Right forelimb (tissue), 1 donor: ENCODE measurements at regions not wholly inside any gene's neighbourhood (a gene's known extent, or its start where the extent isn't known, plus 50 kb on each side); places are given as distances from the start of the nearest gene placed in this dataset.

ENCODE experiments used
- DNase-seq: peaks from one replicate; pipeline ENCODE4 v3.0.0-alpha.2; 2018

DNA sequence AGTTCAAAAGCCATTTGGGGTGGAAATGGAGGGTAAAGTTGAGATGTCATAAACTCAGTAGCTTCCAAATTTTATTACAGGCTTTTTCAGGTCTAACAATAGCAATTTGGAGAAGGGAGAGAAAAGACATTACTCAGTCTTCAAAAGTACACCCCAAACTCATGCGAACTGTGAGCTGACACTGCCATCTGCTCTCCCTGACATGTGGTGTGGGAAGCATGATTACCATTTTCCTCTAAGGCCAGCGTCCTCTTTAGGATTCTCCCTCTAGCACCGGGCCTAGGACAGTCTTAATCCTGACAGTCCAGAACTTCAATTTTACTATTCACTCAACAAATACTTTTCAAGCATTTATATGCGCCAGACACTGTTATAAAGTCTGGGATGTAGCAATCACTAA, 536.0 kb upstream of the JARID2 start:
- no peak for DNase-seq

DNA sequence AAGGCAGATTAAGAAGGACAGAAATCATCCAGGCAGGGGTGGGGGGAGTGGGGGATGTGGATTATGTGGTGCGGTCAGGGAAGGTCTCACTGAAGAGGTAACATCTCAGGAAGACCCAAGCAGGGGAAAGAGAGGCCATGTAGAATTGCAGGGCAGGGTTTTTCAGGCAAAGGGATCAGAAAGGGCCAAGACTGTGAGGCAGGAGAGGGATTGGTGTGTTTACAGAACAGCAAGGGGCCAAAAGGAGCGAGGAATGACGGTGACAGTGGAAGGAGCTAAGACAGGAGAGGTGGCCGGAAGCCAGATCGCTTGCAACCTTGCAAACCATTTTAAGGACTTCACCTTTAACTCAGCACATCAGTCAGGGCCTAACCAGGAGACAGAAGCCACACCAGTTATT, 535.4 kb upstream of the JARID2 start:
- DNase-seq: no peak

DNA sequence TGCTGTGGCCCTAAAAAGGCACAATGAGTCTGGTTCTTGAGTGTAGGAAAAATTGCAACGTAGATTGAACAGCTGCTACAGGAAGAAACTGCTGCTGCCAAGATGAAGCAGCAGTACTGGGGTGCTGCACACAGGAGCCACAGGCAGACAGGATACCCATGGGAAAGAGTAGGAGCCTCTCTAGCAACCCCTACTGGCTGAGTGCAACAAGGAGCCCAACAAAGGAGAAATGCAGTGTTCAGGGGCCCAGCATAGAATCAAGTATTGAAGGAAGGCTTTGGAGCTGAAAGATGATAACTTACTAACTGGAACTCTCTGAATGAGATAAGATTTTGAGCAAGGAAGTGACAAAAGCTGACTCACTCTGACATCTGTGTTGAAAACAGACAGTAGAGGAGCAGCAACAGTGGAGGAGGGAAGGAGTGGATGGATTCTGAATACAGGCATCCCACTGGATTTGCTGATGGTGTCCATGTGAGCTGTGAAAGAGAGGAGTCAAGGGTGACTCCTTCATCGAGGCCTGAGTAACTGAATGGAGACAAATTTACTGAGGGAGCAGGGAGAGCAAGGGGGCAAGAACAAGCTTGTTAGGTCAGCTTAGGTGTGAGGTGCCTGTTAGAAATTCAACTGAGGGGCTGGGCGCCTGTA, 534.7 kb upstream of the JARID2 start:
- no peak for DNase-seq

DNA sequence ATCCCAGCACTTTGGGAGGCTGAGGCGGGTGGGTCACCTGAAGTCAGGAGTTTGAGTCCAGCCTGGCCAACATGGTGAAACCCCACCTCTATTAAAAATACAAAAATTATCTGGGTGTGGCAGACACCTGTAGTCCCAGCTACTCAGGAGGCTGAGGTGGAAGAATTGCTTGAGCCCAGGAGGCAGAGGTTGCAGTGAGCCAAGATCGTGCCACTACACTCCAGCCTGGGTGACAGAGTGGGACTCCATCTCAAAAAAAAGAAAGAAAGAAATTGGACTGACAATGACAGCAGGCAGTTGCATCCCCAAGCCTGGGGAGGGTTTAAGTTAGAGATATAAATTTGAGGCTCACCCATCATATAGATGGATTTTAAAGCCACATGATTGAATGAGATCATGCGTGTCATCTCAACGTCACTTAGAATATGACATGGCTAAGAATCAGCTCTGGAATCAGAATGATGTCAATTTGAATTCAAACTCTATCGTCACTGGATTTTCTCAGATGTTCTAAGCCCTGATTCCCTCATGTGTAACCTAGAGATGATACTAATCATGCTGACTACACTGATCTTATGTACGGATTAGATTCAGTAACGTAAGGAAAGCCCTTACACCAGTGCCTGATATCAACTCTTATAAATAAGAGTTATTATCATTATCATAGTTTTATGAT, 534.0 kb upstream of the JARID2 start:
- no peak for DNase-seq

DNA sequence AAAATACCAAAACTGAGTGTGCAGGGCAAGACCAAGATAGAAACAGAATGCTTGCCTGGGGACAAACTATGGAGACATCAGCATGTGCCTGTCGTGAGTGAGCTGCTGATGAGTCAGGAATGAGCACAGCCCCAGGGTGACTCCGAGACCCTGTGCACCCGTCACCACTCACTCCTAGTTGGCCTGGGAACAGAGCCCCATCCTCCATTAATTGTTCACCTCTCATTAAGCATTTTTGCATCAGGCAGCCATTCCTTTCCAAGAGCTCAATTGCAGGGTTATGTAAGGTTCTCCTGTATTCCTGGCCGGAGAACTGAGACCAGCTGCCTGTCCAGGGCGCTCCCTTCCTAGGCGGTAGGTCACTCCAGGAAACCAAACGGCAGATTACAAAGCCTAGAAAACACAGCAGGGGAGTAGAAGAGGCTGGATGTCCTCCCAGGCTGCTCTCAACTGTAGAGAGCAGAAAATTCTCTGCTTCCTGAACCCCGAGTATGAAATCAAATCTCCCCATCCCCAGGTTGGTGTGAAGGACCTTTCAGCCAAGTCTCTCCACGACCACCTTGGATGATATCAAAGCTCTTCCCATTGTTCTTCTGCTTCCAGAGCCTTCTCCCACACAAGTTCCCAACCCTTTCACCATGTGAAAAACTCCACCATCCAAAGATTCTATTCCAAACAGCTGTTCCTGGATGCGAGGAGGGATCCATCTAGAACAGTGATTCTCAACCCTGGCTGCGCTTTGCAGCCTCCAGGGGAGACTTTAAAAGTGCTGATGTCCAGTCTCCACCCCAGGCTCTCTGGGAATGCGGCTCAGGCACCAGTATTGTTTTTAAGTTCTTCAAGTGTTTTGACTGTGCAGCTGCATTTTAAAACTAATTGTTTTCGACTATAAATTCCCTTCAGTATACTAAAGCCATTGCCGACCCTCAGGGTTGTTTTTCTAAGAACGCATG, 532.6 kb upstream of the JARID2 start:
- DNase-seq: no peak

DNA sequence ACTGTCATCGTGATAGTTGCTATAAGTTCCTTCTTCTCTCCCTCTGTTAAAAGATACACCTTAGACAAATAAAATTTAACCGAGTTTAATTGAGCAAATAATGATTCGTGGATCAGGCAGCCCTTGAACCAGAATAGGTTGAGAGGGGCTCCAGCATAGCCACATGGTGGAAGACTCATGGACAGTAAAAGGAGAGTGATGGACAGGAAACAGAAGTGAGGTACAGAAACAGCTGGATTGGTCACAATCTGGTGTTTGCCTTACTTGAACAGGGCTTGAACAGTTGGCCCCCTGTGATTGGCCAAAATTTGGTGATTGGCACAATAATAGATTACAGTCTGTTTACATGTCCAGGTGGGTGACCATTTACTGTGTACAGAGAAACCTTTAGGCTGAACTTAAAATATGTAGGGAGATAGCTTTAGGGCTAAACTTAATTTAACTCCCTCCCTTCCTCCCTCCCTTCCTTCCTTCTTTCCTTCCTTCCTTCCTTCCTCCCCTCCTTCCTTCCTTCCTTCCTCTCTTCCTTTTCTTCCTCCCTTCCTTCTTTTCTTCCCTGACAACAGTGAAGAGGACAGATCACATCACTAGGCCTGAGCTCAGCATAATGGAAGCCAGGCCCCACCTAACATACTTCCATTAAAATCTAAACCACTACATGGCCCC, 531.8 kb upstream of the JARID2 start:
- DNase-seq: no peak

DNA sequence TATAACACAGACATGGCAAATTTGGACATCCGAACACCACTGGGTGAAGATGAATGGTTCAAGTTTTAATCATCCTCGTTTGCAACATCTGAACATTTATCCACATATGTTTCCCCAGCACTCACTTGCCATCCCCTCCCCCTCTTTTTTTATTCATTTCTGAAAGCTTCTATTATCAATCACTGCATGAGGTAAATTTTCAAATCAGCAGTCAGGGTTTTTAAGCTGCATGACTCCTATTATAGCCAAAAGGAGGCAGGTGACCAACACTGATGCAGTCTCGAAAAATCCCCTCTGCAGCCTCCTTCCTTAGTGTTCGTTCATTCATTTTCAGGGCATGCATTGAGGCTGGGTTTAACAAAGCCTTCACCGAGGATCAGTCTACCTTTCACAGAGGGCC, 530.8 kb upstream of the JARID2 start:
- DNase-seq: no peak

DNA sequence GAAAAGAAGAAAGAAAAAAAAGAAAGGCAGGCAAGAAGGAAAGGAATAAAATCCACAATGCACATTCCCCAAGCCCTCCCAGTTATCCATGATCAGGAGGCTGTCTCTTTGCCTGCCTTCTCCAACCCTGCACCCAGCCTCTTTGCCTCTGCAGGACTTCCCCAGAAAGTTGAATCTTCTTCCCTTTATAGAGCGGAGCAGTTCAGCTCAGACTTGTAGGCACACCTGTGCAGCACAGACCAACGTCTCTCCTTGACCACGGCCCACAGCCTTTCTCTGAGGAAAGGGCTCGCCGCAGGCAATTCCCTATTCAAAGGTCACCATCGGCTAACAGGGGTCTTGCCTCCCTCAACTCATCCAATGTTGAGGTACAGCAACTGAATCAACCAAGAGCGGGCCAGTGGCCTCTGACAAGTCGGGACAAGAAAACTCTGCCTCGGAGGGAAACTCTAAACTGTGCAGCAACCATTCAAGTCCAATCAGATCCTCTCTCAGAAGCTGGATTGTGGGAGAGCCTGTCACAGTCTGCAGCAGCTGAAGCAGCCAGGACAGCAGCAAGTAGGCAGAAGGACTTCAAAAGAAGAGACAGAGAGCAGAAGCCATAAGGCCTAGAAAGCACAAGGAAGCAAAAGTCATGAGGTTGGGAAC, 529.2 kb upstream of the JARID2 start:
- no peak for DNase-seq

DNA sequence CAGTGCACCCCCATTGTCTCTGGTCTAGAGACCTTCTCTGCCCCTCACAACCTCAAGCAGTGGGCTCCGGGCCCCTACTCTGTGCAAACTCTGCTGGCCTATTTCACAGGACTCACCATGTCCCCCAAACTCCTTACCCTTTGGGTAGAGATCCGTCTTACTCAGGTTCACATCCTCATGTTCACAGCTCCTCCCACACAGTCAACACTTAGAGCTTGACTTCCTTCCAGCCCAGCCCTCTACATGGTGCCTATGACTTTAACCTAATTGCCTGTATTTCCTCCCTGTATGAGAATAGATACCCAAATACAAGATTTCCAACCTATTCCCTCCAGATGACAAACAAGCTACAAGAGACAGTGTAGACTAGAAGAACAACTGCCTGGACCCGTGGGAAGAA, 528.6 kb upstream of the JARID2 start:
- DNase-seq: no peak

DNA sequence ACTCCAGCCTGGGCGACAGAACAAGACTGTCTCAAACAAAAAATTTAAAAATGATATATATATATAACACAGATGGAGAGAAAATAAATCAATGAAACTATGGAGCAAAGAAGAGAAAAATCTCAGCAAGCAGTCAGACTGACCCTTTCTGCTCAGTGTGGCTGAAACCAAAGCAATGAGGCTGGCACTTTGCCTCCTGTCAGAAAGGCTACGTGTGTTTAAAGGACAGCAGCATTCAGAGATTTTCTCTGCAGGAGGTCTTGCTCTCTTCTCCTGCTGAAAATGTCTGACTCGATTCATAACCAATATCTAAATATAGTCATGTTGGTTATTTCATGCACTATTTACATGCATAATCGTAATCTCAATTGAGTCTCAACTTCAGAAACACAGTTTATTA, 527.0 kb upstream of the JARID2 start:
- DNase-seq: no peak

DNA sequence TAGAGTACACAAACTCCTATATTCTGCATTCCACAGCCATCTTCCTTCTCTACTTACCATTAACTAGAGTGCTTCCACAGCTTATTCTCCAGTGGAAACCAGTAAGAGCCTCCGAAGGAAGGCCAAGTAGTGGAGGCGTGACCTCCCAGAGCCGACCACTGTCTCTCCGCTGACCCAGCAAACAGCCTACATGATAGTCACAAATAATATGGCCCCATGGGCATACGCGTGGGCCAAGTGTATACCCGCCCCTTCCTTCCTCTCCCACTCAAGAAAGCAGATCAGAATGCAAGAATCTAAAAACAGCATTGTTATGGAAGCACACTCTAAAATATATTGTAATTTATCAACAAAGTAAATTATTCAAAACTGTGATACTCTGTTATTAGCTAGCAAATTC, 526.6 kb upstream of the JARID2 start:
- DNase-seq: no peak

DNA sequence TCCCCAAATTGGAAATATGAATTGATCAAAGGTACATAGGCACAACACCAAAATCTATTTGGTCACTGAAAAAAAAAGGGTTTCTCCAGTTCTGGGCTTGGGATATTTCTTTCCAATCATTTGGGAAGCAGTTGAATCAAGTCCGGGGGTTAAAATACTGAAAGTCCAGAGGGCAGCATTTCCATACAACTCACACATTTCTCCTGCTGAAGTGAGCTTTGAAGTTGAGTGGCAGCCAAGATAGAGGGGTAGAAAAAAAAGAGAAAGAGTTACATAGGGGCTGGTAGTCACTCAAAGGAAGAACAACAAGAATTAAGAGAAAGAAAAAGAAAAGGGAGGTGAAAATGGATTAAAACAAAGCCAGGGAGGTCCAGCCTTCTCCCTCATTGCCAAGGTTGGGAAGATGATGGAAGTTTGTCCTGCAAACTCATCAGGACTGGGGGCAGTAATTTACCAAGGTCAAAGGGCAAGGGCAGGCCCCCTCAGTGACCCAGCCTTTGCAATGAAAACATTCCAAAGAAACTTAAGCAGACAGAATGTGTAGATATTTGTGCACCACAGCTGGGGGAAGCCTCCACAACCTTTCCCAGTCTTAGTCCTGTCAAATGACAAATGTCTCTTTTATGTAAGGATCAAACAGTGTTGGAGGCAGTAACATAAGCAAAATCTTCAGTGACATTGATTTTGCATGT, 525.3 kb upstream of the JARID2 start:
- DNase-seq: no peak

DNA sequence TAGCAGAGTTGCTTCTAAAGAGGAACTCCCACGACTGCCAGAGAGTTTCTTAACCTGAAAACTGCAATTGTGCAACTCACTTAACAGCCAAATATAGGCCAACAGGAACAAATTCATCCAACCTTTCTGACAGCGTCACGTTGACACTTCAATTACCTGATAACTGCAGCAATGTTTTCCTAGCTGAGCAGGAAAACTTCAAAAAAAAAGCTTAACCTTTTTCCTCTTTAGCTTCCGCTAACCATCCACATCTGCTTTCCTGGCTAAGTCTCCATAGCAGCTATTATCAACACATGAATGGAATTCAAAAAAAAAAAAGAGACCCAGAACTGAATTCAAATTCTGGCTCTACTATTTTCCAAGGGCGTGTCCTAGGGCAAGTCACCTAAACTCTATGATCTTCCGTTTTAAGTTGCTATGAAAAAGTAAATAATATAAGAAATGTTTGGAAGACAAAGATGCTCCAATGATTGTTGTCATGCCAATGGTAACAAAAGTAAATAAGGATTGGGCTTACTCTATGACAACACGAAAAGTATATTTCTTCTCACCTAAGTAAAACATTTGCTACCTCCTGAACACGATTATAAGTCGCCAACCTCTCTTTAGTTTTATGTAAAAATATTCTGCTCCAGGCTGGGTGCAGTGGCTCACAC, 524.6 kb upstream of the JARID2 start:
- DNase-seq: no peak

DNA sequence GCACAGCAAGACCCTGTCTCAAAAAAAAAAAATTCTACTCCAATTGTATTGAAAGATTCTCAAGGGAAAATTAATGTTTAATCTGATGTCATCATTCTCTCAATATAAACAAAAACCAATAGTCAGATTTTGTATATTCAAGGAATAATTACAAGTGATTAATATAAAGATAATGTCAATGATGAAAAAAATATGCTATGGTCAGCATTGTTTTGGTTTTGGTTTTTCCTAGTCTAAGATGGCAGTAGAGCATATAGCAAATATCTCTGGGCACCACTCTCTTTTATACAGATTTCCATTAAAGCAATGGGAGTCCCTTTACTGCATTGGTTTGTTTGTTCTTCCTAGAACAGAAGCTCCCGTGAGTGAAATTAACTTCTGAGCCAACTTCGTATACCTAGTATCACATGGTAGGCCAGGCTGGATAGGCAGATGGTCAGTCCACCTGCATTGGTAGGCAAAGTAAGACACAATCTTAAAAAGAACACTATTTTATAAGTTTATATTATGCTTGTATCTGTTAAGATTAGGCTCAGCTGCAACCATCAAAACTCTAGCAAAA, 523.8 kb upstream of the JARID2 start:
- no peak for DNase-seq

DNA sequence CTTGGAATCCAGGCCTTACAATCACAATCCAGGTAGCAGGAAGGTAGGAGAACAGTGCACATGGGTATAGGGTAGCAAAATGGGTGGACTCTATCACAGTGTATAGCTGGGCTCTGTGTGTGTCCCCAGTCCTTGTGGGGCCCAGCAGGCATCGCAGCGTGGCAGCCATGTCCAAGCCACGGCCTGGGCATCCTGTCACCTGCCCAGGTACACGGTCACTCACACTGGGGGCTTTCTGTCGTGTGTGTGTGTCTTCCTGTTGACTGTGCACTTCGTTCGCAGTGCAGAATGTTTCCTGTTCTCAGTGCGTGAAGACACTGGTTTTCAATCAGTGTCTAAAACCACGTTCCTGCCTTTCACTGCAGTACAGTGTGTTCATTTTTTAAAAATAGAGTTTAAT, 523.2 kb upstream of the JARID2 start:
- no peak for DNase-seq

DNA sequence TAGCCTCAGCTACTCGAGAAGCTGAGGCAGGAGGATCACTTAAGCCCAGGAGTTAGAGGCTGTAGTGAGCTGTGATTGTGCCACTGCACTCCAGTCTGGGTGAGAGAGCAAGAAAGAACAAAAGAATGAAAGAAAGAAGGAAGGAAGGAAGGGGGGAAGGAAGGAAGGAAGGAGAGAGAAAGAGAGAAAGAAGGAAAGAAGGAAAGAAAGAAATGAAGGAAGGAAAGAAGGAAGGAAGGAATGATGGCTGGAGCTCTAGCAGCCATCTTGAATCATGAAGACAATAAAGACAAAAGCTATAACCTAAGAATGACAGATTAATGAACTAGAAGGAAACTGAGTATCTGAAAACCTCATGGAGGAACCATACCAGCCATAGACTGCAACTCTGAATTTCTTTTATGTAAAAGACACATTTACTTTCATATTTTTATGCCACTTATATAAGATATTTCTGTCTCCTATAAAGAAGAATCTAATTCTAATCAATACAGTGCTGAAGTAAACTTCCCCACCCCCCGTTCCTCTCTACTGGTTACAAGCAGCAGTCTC, 522.3 kb upstream of the JARID2 start:
- no peak for DNase-seq

DNA sequence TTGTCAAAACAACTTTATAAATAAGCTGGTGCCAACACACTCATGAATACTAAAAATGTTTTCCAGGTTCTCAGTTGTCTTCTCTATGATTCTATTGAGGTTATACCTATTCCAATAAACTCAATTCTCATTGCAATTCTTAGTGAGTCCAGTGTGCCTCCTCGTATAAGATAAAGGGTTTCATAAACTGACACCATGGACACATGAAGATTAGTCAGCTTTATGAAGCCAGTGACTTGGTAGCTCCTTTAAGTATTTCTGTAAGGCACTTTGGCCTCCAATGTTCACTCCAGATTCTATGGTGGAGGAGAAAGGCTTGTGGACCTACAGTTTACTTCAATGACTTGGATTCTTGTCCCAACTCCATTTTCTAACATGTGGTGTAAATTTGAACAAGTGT, 521.3 kb upstream of the JARID2 start:
- no peak for DNase-seq

DNA sequence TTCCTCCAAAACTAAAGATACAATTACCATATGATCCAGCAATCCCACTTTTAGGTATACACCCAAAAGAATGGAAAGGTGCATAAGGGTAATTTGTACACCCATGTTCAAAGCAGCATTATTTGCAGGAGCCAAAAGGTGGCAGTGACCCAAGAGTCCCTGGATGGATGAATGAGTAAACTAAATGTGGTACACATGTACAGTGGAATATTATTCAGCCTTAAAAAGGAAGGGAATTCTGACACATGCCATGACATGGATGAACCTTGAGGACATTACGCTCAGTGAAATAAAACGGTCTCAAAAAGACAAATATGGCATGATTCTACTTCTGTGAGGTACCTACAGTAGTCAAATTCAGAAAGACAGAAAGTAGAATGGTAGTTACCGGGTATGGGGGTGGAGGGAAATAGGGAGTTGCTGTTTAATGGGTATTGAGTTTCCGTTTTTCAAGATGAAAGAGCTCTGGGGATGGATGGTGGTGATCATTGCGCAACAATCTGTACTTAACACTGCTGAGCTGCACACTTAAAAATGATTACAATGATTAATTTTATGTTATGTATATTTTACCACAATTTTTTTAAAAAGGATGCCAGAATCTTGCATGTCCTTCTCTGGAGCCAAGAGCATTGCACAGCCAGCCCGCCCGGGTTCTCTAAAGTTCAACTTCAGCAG, 518.9 kb upstream of the JARID2 start:
- no peak for DNase-seq

DNA sequence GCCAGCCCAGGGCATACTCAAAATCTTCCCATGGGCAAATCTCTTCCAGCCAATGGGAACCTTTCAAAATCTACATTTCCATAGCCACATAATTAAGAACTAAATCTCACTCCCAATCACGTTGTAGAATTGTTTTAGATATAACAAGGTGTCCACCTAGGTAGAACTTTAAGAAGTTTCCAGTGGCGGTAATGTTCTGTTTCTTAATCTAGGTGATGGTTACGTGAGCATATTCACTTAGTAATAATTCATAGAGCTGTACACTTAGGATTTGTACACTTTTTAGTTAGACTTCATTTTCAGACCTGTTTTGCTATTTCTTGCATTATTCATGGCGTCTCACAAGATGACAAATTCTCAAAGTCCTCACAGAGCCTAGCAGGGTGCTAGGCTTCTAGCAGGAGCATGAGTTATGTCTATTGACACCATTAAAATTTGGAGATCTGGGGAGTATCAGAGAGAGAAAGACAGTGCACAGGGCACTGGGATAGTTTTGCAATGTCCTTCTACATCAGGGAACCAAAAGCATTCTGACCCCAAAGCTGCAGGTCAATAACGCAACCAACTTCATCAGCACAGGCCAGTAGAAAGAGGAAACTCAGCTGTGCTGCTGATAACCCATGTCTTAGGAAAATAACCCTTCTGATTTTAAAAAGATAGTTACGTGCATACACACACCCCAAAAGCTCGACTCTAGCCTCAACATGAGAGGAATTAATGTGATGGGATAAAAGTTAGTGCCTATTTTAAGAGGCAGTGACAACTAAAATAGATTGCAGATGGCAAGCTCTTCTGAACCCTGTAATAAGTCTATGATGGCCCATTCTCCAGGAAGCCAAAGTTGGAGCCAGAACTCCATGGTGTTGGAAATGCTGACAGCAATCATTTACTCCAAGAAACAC, 518.1 kb upstream of the JARID2 start:
- DNase-seq: no peak
